ENCODE measurements at regions not wholly inside any gene's neighbourhood (a gene's known extent, or its start where the extent isn't known, plus 50 kb on each side); places are given as distances from the start of the nearest gene placed in this dataset.

DNA sequence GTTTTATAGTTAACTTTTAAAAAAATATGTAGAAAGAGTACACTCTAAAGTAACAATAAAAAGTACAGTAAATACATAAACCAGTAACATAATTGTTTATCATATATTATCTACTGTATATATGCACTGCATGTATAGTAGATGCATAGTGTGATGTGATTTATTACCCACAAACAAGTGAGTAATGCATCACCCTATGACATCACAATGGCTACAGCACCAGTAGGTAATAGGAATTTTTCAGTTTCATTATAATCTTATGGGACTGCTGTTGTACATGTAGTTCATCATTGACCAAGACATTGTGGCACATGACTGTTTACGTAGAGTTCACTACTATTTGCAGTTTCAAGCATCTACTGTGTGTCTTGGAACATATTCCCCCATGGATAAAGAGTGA is 1047.2 kb downstream of the ROBO2 start:
- TF ChIP-seq CTCF (IDR thresholded peaks at IDR 0.05) (no peak), EP300 (IDR thresholded peaks at IDR 0.05) (no peak)

All from upper lobe of left lung (tissue), 4 donors.